GM21786 (cell line): ENCODE measurements at regions not wholly inside any gene's neighbourhood (a gene's known extent, or its start where the extent isn't known, plus 50 kb on each side); places are given as distances from the start of the nearest gene placed in this dataset.

Experiments used
- ATAC-seq: cut with Tn5 transposase; IDR thresholded peaks from one replicate; pipeline ENCODE4 v1.9.1; 2021; ENCODE audit not compliant: unreplicated experiment

DNA sequence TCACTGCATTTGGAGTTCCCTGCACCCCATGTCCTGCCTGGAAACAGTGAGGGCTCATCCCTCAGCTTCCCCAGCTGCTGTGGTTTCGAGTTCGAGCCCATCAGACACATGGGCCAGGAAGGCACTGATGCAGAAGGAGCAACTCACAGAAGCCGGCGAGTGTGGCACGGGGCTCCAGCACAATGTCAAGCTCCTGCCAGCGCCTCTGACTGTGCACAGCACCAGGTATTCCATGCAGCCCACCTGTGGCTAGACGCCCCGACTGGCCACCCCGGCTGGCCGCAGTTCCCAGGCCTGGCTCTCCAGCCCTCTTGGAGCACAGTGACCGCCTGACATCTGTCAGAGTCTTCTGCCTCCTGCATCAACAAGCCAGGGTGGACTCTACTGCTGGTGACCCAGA lies 419.4 kb downstream of the SHANK2 start:
- ATAC-seq: no peak

DNA sequence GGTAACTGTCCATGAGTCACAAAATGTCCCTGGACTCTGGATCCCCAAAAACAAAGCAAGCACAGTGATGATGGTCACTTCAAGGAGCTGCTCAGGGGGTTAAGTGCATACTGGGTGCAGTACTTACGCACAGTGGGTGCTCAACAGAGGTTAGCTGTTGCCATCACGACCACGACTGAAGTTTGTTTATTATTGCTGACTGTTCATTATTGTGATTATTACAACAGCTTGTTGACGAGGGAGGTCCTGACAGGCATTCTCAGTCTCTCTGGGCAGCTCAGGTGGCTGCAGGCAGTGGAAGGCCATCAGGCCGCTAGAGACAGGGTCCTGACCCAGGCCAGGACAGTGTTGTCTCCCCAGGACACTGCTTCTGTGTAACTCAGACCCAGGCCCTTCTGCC lies 418.8 kb downstream of the SHANK2 start:
- ATAC-seq: no peak

DNA sequence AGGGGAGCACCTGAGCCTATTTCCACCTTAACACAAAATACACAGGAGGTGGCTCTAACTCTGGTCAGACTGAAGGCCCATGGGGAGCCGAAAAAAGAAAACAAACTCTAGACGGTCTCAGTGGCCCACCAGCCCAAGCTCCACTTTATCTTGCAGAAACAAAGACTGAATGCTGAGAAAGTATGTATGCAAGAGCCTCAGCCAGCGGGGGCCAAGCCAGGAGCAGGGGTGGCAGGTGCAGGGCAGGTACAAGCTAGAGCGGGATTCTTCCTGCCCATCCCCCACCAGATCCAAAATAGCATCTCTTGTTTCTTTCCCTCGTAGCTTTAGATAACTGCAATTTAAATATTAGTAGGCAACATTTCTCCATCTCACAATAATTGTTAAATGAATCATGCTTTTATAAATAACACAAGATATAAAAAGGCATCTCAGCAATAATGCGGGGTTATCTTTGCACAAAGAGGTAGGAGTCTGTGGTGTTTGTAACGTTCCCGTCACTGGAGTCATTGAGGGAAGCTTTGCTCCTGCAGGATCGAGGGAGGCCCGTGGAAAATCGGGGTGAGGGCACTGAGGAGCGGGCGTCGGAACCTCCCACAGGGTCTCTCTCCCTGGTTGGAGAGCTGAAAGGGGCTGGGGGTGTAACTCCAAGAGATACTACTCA lies 418.0 kb downstream of the SHANK2 start:
- no peak for ATAC-seq

DNA sequence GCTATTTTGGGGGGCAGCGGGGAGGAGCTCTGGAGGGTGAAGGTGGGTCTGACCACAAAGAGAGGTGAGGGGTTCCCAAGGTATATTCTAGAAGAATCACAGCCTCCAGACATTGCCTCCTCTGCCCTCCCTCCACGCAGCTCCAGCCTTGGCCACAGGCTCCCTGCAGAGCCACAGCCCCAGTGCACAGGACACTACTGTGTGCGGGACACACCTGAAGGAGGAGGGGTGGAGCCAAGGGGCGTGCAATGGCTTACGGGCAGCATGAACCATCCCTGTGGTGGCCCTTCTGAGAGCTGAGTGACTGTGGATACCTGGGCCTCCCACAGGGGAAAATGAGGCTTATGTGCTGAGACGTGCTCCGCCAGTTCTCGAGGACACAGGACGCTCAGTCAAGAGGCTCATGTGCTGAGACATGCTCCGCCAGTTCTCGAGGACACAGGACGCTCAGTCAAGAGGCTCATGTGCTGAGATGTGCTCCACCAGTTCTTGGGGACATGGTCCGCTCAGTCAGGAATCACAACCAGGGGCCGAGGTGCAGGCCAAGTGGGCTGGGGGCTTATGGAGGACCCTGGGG lies 417.3 kb downstream of the SHANK2 start:
- no peak for ATAC-seq

DNA sequence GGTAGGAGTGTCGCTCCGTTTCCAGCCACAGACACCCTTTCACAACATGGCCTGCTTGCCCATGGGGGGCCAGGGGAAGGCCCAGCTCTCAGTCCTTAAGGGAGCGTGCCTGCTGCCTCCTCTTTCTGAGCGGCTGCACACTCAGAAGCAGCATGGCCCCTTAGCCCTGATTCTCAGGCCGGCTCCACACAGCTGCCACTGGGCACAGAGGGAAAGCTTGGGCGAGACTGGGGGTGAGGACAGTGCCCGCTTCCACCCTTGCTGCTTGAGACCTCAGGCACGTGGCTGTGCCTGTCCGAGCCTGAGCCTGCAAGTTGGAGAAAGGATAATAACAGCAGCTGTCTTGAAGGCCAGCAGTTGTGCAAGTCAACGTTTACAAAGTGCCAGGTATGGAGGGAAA lies 416.3 kb downstream of the SHANK2 start:
- ATAC-seq: no peak

DNA sequence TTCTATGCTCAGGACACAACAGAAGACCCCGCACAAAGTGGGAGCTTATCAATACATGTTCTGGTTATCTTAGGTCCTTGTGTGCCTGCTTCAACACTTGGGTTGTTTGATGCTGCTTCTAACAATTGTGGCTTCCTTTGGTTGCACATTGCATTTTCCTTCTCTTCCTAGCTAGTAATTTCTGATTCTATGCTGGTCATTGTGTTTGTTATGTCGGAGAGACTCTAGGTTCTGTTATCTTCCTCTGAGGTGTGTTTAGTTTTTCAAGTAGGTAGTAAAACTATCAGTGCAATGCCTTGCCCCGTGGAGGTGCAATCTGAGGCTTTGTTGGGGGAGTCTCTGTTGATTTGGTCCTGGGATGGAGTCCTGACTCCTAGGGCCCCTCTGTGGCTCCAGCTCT lies 414.2 kb downstream of the SHANK2 start:
- ATAC-seq: no peak

DNA sequence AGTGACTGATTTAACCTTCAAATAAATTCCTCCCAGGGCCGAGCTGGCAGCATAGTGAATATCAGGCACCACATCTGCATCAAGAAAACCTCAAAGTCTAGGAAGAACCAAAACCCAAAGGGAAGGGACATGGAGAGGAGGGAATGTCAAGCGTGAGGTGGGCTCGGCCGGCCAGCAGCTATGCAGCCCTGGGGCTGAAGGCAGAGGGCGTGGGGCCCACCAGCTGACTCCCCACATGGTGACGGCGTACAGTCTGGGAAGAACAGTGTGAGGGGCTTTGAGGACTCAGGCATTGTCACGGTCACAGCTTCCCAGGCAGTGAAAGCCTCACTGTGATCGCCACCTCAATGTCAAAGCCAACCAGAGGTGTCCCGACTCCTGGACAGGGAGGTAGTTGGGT lies 412.5 kb downstream of the SHANK2 start:
- no peak for ATAC-seq

DNA sequence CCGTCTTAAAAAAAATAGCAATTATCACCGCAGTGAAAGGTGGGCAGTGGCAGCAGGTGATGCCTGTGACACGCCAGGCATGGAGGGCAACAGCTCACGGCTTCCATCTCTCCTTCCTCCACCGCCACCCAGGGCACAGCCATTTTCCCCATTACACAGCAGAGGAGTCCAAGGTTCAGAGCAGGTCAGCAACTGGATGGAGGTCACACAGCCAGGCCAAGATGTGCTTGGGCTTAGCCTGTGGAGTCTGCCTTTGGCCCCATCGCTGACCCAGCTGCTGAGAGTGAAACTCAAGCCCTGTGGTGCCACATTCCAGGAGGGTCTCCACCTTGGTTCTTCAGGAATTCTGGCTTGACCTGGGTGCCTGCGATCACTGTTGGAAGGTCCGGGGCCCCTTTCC lies 411.1 kb downstream of the SHANK2 start:
- no peak for ATAC-seq

DNA sequence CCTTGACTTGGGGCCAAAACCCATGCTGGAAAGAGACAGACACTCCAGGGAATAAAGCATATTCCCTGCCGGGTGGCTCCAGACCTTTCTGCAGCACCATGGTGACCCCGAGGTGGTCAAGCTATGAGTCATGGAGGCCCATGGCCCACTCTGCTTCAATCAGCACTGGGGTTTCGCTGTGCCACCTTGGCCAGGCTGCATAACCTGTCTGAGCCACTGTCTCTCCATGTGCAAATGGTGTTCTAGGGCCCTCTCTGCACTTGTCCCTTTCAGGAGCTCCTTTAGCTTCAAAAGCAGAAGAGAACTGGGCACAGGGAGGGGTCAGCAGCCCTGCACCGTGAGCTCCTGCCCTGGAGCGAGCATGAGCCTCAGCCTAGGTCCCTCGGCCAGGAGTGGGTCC lies 410.1 kb downstream of the SHANK2 start:
- no peak for ATAC-seq

DNA sequence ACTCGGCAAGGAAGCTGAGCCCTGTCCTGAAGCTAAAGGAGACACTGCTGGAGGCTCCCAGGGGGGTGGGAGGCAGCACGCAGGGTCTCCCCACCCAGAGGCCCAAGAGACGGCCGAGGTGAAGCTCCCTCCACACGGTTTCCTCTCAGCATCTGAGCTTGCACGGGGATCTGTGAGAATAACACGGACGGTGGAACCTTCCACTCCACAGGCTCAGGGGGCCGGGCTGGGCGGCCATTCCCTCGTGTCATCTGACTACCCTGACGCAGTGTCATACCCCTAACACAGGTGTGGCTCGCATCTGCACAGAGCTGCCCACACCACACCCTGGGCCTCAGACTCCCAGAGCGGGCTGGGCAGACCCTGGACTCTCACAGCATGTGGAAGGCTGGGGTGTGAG lies 409.7 kb downstream of the SHANK2 start:
- no peak for ATAC-seq

DNA sequence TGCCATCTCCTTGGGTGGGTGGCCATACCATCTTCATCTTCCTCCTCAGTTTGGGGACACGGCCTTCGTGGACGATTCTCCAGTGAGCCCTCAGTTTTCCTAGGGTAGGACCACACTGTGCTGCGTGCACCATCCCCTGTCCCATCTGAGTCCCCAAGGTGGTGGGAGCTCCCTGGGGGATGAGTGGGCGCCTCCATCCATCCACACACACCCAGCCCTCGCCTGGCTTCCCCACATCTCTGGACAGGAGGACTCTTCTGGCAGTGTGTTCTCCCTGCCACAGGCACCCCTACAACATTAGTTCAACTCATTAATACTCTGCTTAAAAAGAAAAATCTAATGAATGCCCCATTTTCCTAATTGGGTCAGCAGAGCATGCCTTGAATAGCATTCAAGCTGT lies 408.5 kb downstream of the SHANK2 start:
- ATAC-seq: no peak

DNA sequence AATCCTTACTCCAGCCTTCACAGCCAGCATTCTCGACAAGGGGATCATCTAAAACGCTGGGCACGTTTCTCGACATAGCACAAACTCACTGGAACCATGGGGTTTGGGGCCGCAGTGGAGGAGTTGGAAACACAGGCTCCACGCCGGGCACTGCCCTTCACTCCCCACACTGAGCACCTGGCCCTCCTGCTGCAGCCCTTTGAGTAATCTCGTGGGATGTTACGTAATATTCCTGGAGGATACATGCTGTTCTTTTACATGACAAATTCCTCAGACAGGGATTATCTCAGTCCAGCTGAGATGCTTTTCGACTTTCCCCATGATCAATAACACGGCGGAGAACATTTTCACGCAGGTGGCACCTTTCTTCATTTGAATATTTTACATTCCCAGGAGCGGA lies 408.0 kb downstream of the SHANK2 start:
- ATAC-seq: no peak

DNA sequence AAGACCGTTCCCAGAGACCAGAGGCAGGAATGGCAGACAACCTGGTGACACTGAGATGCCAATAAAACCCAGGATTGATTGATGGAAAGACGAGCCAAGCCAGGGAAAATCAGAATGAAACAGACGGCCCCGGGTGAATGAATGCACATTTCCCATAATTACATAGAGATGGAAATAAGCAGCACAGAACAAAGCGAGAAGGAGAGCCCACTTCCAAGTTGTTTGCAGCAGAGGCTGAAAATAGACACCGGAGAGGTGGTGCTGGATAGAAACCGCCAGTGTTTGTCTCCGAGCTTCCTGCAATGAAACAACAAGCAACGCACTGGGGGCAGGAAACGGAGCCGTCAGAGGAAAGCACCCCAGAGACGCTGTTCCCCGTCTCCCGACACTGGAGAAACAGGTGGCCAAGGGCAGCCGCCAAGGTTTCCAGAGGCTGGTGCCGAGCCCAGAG lies 406.8 kb downstream of the SHANK2 start:
- ATAC-seq: no peak

DNA sequence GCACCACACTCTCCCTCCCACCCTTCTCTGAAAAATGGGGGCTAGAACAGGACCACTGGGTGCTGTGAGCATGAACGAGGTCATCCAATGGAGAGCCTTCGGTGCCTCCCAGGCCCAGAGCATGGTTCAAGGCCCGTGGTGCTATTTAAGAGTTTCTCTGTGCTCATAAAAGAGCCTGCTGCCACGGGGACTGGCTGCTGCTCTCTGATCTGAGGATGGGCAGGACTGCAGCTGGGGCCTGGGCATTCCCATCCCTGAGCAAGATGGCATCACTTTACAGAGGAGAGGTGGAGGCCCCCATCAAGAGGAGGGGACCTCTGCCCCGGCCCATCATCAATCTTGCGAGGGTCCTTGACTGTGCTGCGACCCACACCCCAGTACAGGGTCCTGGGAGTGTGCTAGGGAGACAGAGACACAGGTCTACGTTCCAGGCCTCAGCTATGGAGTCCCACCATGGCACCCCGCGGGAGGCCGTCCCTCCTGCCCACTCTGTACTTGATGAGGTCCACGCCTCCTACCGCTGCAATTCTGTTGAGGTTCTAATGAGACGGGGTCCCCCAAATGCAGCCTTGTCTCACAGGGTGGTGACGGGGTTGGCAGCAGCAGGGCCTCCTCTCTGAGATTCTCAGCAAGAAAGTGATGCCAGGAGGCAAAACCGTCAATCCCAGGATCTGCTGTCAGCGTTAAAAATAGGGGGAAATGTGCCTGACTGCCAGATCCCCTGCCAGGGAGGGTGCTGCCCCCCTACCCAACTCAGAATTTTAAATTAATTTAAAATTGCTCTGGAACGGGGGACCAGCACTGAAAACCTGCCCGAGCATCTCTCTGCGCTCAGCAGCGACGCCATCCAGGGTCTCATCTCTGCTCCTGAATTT lies 405.4 kb downstream of the SHANK2 start:
- no peak for ATAC-seq

DNA sequence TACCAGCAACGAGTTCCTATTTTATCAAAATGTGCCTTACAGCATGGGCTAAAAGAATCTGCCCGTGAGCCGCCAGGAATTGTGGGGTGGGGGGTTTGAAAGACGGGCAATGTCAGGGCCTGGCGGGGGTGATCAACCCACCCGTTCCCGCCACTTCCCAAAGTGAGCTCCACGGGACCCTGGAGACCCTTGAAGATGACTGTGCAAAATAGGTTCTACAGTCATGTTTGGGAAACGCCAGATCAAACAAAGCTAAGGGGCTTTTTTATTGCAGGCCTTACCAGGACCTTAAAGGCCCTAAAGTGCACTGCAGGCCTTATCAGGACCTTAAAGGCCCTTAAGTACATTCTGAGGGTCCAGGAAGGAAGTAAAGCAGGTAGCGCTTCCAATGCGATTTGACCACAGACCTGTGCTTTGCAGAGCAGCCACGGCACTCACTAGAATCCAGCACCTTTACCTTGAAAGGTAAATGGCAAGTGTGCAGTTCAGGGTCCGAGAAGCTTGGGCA lies 404.1 kb downstream of the SHANK2 start:
- no peak for ATAC-seq

DNA sequence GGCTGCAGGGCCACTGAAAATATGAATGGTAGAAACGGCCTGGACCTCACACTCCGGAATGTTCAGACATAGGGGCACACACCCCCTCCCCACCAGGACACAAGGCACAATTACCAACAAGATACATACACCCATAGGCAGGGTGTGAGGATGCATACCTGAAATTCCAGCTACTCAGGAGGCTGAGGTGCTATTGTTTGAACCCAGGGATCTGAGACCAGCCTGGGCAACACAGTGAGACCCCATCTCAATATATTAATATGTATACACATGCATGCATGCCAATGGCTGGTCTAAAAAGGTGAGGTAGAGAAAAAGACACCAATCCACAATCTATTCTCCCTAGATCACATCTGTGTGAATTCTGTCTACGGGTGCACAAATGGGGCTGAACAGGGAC lies 403.3 kb downstream of the SHANK2 start:
- ATAC-seq: no peak

DNA sequence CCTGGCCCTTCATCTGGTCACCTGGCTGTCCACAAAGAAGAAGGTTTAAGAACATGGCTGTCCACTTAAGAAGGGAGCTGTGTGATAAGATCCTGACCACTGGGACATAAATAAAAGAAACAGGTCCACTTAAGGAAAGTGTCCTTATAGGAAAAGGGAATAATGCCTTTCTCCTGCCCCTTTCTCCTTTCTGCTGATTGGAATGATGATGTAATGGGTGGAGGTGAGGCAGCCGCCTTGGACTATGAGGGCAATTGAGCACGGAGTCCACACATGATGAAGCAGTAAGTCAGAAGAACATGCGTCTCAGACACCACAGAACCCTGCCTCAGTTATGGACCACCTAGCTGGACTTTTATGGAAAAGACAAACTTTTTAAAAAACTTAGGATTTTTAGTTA lies 401.1 kb downstream of the SHANK2 start:
- ATAC-seq: no peak

DNA sequence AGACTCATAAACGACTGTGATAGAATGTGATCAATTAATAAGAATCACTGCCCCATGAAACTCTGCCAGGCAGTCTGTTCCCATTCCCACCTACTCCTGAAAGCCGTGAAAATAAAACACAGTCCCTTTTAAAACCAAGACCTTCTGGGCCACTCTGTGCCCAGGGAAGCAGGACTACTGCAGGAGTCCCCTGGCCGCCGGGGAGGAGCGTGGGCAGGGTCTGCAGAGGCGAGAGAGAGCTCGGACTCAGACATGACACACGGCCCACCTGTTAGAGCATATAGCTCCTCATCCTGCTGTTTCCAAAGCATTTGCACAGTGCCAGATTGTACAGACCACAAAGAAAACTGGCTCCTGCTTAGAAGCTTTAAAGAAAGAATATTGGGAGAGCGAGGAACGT lies 400.5 kb downstream of the SHANK2 start:
- ATAC-seq: no peak

DNA sequence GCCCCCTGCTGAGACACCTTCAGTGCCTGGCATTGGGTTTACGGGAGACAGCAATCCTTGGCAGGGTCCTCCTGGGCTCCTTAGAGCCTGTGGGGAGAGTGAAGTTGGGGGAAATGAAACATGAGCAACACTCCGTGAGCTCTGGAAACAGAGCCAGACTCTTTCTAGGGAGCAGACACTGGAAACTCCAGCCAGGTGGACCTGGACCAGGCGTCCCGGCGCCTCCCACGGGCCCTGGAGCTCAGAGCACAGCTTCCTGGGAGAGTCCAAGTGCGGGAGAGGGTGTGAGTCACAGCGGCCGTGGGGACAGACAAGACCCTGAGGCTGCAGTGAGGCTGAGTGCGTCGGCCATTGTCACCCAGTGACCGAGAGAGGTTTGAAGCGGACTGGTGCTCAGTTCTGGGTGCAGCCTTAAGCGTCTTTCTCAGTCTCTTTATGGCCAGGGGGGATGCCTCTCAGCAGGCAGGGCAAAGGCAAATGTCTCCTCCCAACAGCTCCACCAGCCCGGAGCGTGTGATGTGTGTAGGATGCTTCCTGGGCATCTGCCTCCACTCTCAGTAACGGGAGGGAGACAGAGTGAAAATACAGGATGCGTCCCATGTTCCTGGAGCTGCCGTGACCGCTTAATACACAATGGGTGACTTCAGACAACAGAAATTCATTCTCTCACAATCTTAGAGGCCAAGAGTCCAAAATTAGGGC lies 399.2 kb downstream of the SHANK2 start:
- no peak for ATAC-seq

DNA sequence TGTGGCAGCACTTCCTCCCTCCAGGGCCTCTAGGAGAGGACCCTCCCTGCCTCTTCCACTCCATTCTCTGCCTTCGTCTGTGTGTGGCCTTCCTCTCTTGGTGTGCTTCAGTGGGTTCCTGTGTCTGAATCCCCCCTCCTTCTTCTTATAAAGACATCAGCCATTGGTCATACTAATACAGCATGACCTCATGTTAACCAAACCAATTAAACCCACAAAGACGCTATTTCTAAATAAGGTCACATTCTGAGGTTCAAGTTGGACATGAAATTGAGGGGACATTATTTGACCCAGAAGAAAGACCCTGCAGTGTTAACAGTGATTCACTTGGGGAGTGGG lies 398.6 kb downstream of the SHANK2 start:
- ATAC-seq: no peak

DNA sequence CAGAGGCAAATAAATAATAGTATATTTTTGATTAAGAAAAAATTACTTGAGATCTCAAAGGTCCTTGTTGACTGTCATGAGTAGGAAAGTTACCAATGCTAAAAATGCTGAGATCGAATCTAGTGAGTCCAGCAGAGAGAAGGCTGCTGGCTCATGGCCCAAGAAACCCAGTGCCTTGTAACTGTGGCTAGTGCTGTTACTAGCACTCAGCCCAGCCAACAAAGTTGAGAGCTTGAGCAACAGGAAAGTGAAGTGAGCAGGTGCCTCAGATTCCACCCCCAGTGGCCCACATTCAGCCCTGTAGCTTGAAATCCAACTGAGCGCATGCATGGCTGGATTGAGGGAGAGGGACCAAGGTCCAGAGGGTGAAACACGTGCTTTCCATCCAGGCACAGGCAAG lies 398.2 kb downstream of the SHANK2 start:
- ATAC-seq: no peak
